ENCODE measurements at regions not wholly inside any gene's neighbourhood (a gene's known extent, or its start where the extent isn't known, plus 50 kb on each side); places are given as distances from the start of the nearest gene placed in this dataset.

DNA sequence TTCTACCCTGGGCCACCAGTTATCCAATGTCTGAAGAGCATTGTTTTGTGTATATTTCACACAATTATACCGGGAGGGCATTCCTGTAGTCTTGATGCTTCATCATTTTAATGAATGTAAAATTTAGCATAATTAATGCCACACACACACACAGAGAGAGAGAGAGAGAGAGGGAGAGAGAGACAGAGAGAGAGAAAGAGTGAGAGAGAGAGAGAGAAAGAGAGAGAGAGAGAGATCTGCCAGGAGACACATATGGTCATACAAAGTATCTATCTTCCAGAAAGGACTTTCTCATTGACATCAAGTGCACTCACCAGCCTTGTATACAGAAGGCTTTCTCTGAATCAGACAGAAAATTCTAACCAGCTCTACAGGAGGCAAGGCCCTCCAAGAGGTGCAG, 72.3 kb downstream of the KLF6 start:
- H3K27me3 Mint-ChIP-seq (ENCODE audit: insufficient read depth, low read depth): peaks cover 4% of the 10 kb centered on the region
- TF ChIP-seq EZH2phosphoT487 (IDR thresholded peaks at IDR 0.05): no peak
- TF ChIP-seq, protein P1, sequence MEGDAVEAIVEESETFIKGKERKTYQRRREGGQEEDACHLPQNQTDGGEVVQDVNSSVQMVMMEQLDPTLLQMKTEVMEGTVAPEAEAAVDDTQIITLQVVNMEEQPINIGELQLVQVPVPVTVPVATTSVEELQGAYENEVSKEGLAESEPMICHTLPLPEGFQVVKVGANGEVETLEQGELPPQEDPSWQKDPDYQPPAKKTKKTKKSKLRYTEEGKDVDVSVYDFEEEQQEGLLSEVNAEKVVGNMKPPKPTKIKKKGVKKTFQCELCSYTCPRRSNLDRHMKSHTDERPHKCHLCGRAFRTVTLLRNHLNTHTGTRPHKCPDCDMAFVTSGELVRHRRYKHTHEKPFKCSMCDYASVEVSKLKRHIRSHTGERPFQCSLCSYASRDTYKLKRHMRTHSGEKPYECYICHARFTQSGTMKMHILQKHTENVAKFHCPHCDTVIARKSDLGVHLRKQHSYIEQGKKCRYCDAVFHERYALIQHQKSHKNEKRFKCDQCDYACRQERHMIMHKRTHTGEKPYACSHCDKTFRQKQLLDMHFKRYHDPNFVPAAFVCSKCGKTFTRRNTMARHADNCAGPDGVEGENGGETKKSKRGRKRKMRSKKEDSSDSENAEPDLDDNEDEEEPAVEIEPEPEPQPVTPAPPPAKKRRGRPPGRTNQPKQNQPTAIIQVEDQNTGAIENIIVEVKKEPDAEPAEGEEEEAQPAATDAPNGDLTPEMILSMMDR (IDR thresholded peaks at IDR 0.05): no peak
- no peak for TF ChIP-seq EZH2 (IDR thresholded peaks at IDR 0.05)

DNA sequence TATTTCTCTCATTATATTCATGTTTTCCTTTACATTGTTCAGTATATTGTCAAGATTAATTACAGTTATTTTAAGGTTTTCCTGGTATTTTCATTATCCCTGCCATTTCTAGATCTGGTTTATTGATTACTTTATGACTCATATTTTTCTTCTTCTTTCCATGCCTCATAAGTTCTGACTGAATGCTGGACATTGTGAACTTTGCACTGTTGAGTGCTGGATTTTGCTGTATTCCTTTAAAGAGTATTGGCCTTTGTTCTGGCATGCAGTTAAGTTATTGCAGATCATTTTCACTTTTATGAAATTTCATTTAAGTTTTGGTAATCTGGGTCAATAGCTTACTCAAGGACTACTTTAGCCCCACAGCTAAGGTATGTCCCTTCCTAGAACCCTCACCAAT, 73.1 kb downstream of the KLF6 start:
- H3K9me3 Mint-ChIP-seq: peaks cover 9% of the 10 kb centered on the region
- H3K36me3 Mint-ChIP-seq: no peaks in the 10 kb centered on the region
- peaks cover 4% of the 10 kb centered on the region for H3K27me3 Mint-ChIP-seq (ENCODE audit: insufficient read depth, low read depth)
- Histone ChIP-seq H3K79me2 (ENCODE audit: low read depth) (no peaks in the 10 kb centered on the region), H3K9ac (no peak overlapping the region), H3K4me2 (no peak overlapping the region), H3K9me3 (ENCODE audit: low read depth) (no peaks in the 10 kb centered on the region), H3K36me3 (no peaks in the 10 kb centered on the region), H3K4me3 (no peak overlapping the region), H3K27ac (no peak overlapping the region), H2AFZ (replicated peaks) (no peak overlapping the region), H3K27me3 (no peaks in the 10 kb centered on the region), H3F3A (ENCODE audit: low read depth) (no peaks in the 10 kb centered on the region), H4K20me1 (ENCODE audit: low read depth) (no peaks in the 10 kb centered on the region), H3K4me1 (no peaks in the 10 kb centered on the region)
- H3K4me1 Mint-ChIP-seq: peaks cover 14% of the 10 kb centered on the region
- H3K27ac Mint-ChIP-seq: no peak overlapping the region
- H3K4me3 Mint-ChIP-seq: no peak overlapping the region
- TF ChIP-seq, protein P1 (IDR thresholded peaks at IDR 0.05): no peak
- TF ChIP-seq EZH2 (IDR thresholded peaks at IDR 0.05) (no peak), EZH2phosphoT487 (IDR thresholded peaks at IDR 0.05) (no peak)
- DNase-seq (ENCODE audit: low spot score): no peak

More for the DNA sequence above, 72.3 kb downstream of the KLF6 start:
- H3K9ac ChIP-seq: no peak overlapping the region
- H3K27ac Mint-ChIP-seq: no peak overlapping the region
- no peak overlapping the region for H2AFZ ChIP-seq (replicated peaks)
- H3K4me3 ChIP-seq: no peak overlapping the region
- peaks cover 14% of the 10 kb centered on the region for H3K4me1 Mint-ChIP-seq
- H3K9me3 Mint-ChIP-seq: peaks cover 9% of the 10 kb centered on the region
- H4K20me1 ChIP-seq (ENCODE audit: low read depth): no peaks in the 10 kb centered on the region
- no peak for DNase-seq (ENCODE audit: low spot score)
- H3K4me1 ChIP-seq: no peaks in the 10 kb centered on the region
- H3K79me2 ChIP-seq (ENCODE audit: low read depth): no peaks in the 10 kb centered on the region
- H3K27ac ChIP-seq: no peak overlapping the region
- no peak overlapping the region for H3K4me2 ChIP-seq
- no peaks in the 10 kb centered on the region for H3K27me3 ChIP-seq
- H3K36me3 ChIP-seq: no peaks in the 10 kb centered on the region
- no peaks in the 10 kb centered on the region for H3K9me3 ChIP-seq (ENCODE audit: low read depth)
- no peaks in the 10 kb centered on the region for H3K36me3 Mint-ChIP-seq
- no peak overlapping the region for H3K4me3 Mint-ChIP-seq
- H3F3A ChIP-seq (ENCODE audit: low read depth): no peaks in the 10 kb centered on the region

GRCh38 chr10:3710764-3711163, 74.2 kb downstream of the KLF6 start:
- Mint-ChIP-seq H3K27ac (no peak overlapping the region), H3K36me3 (no peaks in the 10 kb centered on the region)
- H3F3A ChIP-seq (ENCODE audit: low read depth): no peaks in the 10 kb centered on the region

More at GRCh38 chr10:3710764-3711163, 74.2 kb downstream of the KLF6 start:
- Histone ChIP-seq H3K4me1 (no peaks in the 10 kb centered on the region), H2AFZ (replicated peaks) (no peak overlapping the region), H3K4me2 (no peak overlapping the region), H3K9ac (no peak overlapping the region), H3K9me3 (ENCODE audit: low read depth) (no peaks in the 10 kb centered on the region), H3K4me3 (no peak overlapping the region), H3K27ac (no peak overlapping the region), H3K36me3 (no peaks in the 10 kb centered on the region), H4K20me1 (ENCODE audit: low read depth) (no peaks in the 10 kb centered on the region), H3K79me2 (ENCODE audit: low read depth) (no peaks in the 10 kb centered on the region), H3K27me3 (no peaks in the 10 kb centered on the region)
- Mint-ChIP-seq H3K4me1 (peaks cover 6% of the 10 kb centered on the region), H3K4me3 (no peak overlapping the region), H3K9me3 (peaks cover 9% of the 10 kb centered on the region), H3K27me3 (ENCODE audit: insufficient read depth, low read depth) (peaks cover 4% of the 10 kb centered on the region)
- DNase-seq (ENCODE audit: low spot score): no peak
- TF ChIP-seq, protein P1 (IDR thresholded peaks at IDR 0.05): no peak
- TF ChIP-seq EZH2phosphoT487 (IDR thresholded peaks at IDR 0.05): no peak
- TF ChIP-seq EZH2 (IDR thresholded peaks at IDR 0.05): no peak

Data from neural progenitor cell (in vitro differentiated cells).